H9 (cell line): ENCODE measurements at regions not wholly inside any gene's neighbourhood (a gene's known extent, or its start where the extent isn't known, plus 50 kb on each side); places are given as distances from the start of the nearest gene placed in this dataset.

Source experiments
- DNase-seq: peaks from one replicate; pipeline ENCODE4 v3.0.0-alpha.2; 2017
- H2AFZ ChIP-seq: one replicate; pipeline ENCODE4 v1.6.1; 2013; ENCODE audit warnings: mild to moderate bottlenecking, low read length, control low read depth, moderate library complexity
- H2AK5ac ChIP-seq: 2 replicates; pipeline ENCODE4 v1.6.1; 2013; ENCODE audit warnings: low read length, control low read depth, mixed read lengths; ENCODE audit not compliant: insufficient read length
- H2BK120ac ChIP-seq: one replicate; pipeline ENCODE4 v1.6.1; 2013; ENCODE audit warnings: low read depth, mild to moderate bottlenecking, low read length, control low read depth, inconsistent platforms; ENCODE audit not compliant: poor library complexity, severe bottlenecking
- H2BK12ac ChIP-seq: 2 replicates; pipeline ENCODE4 v1.6.1; 2013; ENCODE audit warnings: low read length, control low read depth, mixed read lengths, low read depth; ENCODE audit not compliant: insufficient read length
- H2BK15ac ChIP-seq: 2 replicates; pipeline ENCODE4 v1.6.1; 2013; ENCODE audit warnings: low read depth, low read length, control low read depth
- H2BK20ac ChIP-seq: one replicate; pipeline ENCODE4 v1.6.1; 2013; ENCODE audit warnings: low read depth, mild to moderate bottlenecking, low read length, control low read depth, inconsistent platforms; ENCODE audit not compliant: poor library complexity, severe bottlenecking
- H2BK5ac ChIP-seq: 2 replicates; pipeline ENCODE4 v1.6.1; 2013; ENCODE audit warnings: low read length, control low read depth, mixed read lengths; ENCODE audit not compliant: insufficient read length
- H3K14ac ChIP-seq: 2 replicates; pipeline ENCODE4 v1.6.1; 2013; ENCODE audit warnings: low read length, control low read depth; ENCODE audit not compliant: insufficient read depth
- H3K18ac ChIP-seq: 2 replicates; pipeline ENCODE4 v1.6.1; 2013; ENCODE audit warnings: low read depth, mild to moderate bottlenecking, mixed read lengths, low read length, control low read depth; ENCODE audit not compliant: insufficient read length
- H3K23ac ChIP-seq: 2 replicates; pipeline ENCODE4 v1.6.1; 2013; ENCODE audit warnings: low read length, control low read depth, mixed read lengths, low read depth; ENCODE audit not compliant: insufficient read length
- H3K23me2 ChIP-seq: 2 replicates; pipeline ENCODE4 v1.6.1; 2013; ENCODE audit warnings: low read depth, mild to moderate bottlenecking, mixed read lengths, low read length, control low read depth; ENCODE audit not compliant: insufficient read length, poor library complexity, severe bottlenecking
- H3K27ac ChIP-seq: 2 replicates; pipeline ENCODE4 v1.5.1; 2013; ENCODE audit warnings: low read length, control low read depth, mixed read lengths, low read depth; ENCODE audit not compliant: insufficient read length
- H3K27me3 ChIP-seq: 2 replicates; pipeline ENCODE4 v1.6.1; 2013; ENCODE audit warnings: low read length, control low read depth, inconsistent platforms; ENCODE audit not compliant: insufficient read depth
- H3K4ac ChIP-seq: 2 replicates; pipeline ENCODE4 v1.6.1; 2013; ENCODE audit warnings: low read depth, mild to moderate bottlenecking, control low read depth, inconsistent platforms, low read length, moderate library complexity
- H3K4me1 ChIP-seq: 2 replicates; pipeline ENCODE4 v1.6.1; 2013; ENCODE audit warnings: low read length, control low read depth, inconsistent platforms; ENCODE audit not compliant: insufficient read depth
- H3K4me2 ChIP-seq: 2 replicates; pipeline ENCODE4 v1.6.1; 2013; ENCODE audit warnings: low read length, control low read depth, mixed read lengths; ENCODE audit not compliant: insufficient read length, insufficient read depth
- H3K56ac ChIP-seq: 2 replicates; pipeline ENCODE4 v1.6.1; 2013; ENCODE audit warnings: low read depth, mild to moderate bottlenecking, mixed read lengths, low read length, control low read depth; ENCODE audit not compliant: insufficient read length
- H3K79me1 ChIP-seq: 2 replicates; pipeline ENCODE4 v1.6.1; 2013; ENCODE audit warnings: low read depth, mild to moderate bottlenecking, moderate library complexity, low read length, control low read depth, inconsistent platforms; ENCODE audit not compliant: insufficient read depth, poor library complexity, severe bottlenecking
- H3K79me2 ChIP-seq: 2 replicates; pipeline ENCODE4 v1.6.1; 2013; ENCODE audit warnings: low read length, control low read depth, inconsistent platforms; ENCODE audit not compliant: insufficient read depth
- H3K9ac ChIP-seq: 2 replicates; pipeline ENCODE4 v1.6.1; 2013; ENCODE audit warnings: low read length, control low read depth, mixed read lengths; ENCODE audit not compliant: insufficient read length; ENCODE audit errors: extremely low read depth
- H3K9me3 ChIP-seq: one replicate; pipeline ENCODE4 v1.6.1; 2013; ENCODE audit warnings: low read depth, low read length, inconsistent platforms; ENCODE audit not compliant: control insufficient read depth
- H3T11ph ChIP-seq: one replicate; pipeline ENCODE4 v1.6.1; 2013; ENCODE audit warnings: mild to moderate bottlenecking, low read length, control low read depth, inconsistent platforms
- H4K20me1 ChIP-seq: one replicate; pipeline ENCODE4 v1.6.1; 2013; ENCODE audit not compliant: control insufficient read depth, insufficient read length, insufficient read depth
- H4K5ac ChIP-seq: 2 replicates; pipeline ENCODE4 v1.6.1; 2013; ENCODE audit warnings: low read depth, mild to moderate bottlenecking, mixed read lengths, low read length, control low read depth; ENCODE audit not compliant: insufficient read length
- H4K8ac ChIP-seq: replicated peaks from 2 replicates; pipeline ENCODE4 v1.6.1; 2013; ENCODE audit warnings: low read length, control low read depth, mixed read lengths, low read depth; ENCODE audit not compliant: insufficient read length
- H4K91ac ChIP-seq: 2 replicates; pipeline ENCODE4 v1.6.1; 2013; ENCODE audit warnings: low read depth, mild to moderate bottlenecking, moderate library complexity, mixed read lengths, low read length, control low read depth; ENCODE audit not compliant: insufficient read length
- H3K27ac Mint-ChIP-seq, 3 experiments: 2 replicates in 2 of 3; 3 replicates in 1 of 3; pipeline ENCODE4 v1.8.0; 2020 to 2021; ENCODE audit warnings: mixed read lengths in 3 of 3, mild to moderate bottlenecking in 1 of 3, moderate library complexity in 1 of 3
- H3K27me3 Mint-ChIP-seq: 2 replicates; pipeline ENCODE4 v1.8.0; 2021; ENCODE audit warnings: low read depth, mild to moderate bottlenecking, moderate library complexity, mixed read lengths
- H3K36me3 Mint-ChIP-seq, 3 experiments: 2 replicates in 2 of 3; 3 replicates in 1 of 3; pipeline ENCODE4 v1.8.0; 2020 to 2021; ENCODE audit warnings: low read depth in 3 of 3, mixed read lengths in 3 of 3; ENCODE audit not compliant: insufficient read depth in 1 of 3
- H3K4me1 Mint-ChIP-seq, 2 experiments: 2 replicates each; pipeline ENCODE4 v1.8.0; 2020; ENCODE audit warnings: mixed read lengths in 2 of 2
- H3K4me3 Mint-ChIP-seq, 2 experiments: 2 replicates in 1 of 2; 3 replicates in 1 of 2; pipeline ENCODE4 v1.8.0; 2020 to 2021; ENCODE audit warnings: mild to moderate bottlenecking in 2 of 2, mixed read lengths in 2 of 2, moderate library complexity in 1 of 2
- H3K9me3 Mint-ChIP-seq, 2 experiments: 2 replicates in 1 of 2; 3 replicates in 1 of 2; pipeline ENCODE4 v1.8.0; 2020; ENCODE audit warnings: mild to moderate bottlenecking in 2 of 2, mixed read lengths in 2 of 2, moderate library complexity in 1 of 2
- TF ChIP-seq, protein P1 (sequence below): fragments of 200-600 bp; sonication (generic); conservative IDR thresholded peaks from 3 replicates; pipeline ENCODE4 v1.8.0; 2021; ENCODE audit warnings: antibody characterized with exemption, mild to moderate bottlenecking

DNA sequence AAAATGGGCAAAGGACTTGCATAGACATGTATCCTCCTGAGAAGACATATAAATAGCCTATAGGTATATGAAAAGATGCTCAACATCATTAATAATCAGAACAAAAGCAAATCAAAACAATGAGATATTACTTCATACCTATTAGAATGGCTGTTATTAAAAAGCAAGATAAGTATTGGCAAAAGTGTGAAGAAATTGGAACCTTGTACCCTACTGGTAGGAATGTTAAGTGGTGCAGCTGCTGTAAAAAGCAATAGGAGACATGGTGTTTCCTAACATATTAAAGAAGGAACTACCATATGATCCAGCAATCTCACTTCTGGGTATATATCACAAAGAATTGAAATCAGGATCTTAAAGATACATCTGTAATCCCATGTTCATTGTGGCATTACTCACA is 69.8 kb upstream of the PRR16 start:
- H3K4me1 Mint-ChIP-seq: no peaks in the 10 kb centered on the region
- no peak overlapping the region for H3K4me3 Mint-ChIP-seq
- Histone ChIP-seq H3K9me3 (no peaks in the 10 kb centered on the region), H2AFZ (no peak overlapping the region), H4K91ac (no peak overlapping the region), H3K79me1 (no peaks in the 10 kb centered on the region), H2BK15ac (no peak overlapping the region), H3K56ac (no peak overlapping the region), H3K23me2 (no peaks in the 10 kb centered on the region), H3K4me2 (no peak overlapping the region), H4K5ac (no peak overlapping the region), H3K4ac (no peak overlapping the region), H3K27me3 (no peaks in the 10 kb centered on the region), H3K4me1 (no peaks in the 10 kb centered on the region), H2AK5ac (no peak overlapping the region), H2BK20ac (no peak overlapping the region), H3K27ac (no peak overlapping the region), H2BK5ac (no peak overlapping the region), H3K18ac (no peak overlapping the region), H3K9ac (no peak overlapping the region), H4K20me1 (no peaks in the 10 kb centered on the region), H3K14ac (no peak overlapping the region), H2BK120ac (no peak overlapping the region), H3K23ac (no peak overlapping the region), H4K8ac (no peak overlapping the region), H3T11ph (no peak overlapping the region), H2BK12ac (no peak overlapping the region), H3K79me2 (no peaks in the 10 kb centered on the region)
- H3K27me3 Mint-ChIP-seq: no peaks in the 10 kb centered on the region
- DNase-seq: no peak
- TF ChIP-seq, protein P1, sequence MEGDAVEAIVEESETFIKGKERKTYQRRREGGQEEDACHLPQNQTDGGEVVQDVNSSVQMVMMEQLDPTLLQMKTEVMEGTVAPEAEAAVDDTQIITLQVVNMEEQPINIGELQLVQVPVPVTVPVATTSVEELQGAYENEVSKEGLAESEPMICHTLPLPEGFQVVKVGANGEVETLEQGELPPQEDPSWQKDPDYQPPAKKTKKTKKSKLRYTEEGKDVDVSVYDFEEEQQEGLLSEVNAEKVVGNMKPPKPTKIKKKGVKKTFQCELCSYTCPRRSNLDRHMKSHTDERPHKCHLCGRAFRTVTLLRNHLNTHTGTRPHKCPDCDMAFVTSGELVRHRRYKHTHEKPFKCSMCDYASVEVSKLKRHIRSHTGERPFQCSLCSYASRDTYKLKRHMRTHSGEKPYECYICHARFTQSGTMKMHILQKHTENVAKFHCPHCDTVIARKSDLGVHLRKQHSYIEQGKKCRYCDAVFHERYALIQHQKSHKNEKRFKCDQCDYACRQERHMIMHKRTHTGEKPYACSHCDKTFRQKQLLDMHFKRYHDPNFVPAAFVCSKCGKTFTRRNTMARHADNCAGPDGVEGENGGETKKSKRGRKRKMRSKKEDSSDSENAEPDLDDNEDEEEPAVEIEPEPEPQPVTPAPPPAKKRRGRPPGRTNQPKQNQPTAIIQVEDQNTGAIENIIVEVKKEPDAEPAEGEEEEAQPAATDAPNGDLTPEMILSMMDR: peak; percentile 56
- peaks cover 4 to 6% (median 4%) of the 10 kb centered on the region in 3 experiments; a peak in 5 of 7 replicates for H3K36me3 Mint-ChIP-seq
- peaks cover 8% of the 10 kb centered on the region in 2 experiments for H3K9me3 Mint-ChIP-seq
- no peak overlapping the region for H3K27ac Mint-ChIP-seq
